Sigmoid colon (tissue), 4 donors: ENCODE measurements at regions not wholly inside any gene's neighbourhood (a gene's known extent, or its start where the extent isn't known, plus 50 kb on each side); places are given as distances from the start of the nearest gene placed in this dataset.

Source experiments
- POLR2A ChIP-seq, 2 donors: fragments of 450-650 bp; IDR thresholded peaks; one replicate each; pipeline ENCODE4 v1.6.1; 2016; ENCODE audit warnings: antibody characterized with exemption in 2 of 2, mild to moderate bottlenecking in 2 of 2, moderate library complexity in 2 of 2
- POLR2AphosphoS5 ChIP-seq, 4 donors: sonication (generic); formaldehyde crosslinking; IDR thresholded peaks; one replicate each; pipeline ENCODE4 v1.6.1; 2017; ENCODE audit warnings: antibody characterized with exemption in 4 of 4
- TF ChIP-seq, protein P1 (sequence below), 4 experiments: fragments of 450-650 bp in 3 of 4; fragments of 200-600 bp in 1 of 4; IDR thresholded peaks; one replicate each; pipeline ENCODE4 v1.5.1; 2016 to 2019; ENCODE audit warnings: antibody characterized with exemption in 4 of 4, mild to moderate bottlenecking in 3 of 4, moderate library complexity in 2 of 4

DNA sequence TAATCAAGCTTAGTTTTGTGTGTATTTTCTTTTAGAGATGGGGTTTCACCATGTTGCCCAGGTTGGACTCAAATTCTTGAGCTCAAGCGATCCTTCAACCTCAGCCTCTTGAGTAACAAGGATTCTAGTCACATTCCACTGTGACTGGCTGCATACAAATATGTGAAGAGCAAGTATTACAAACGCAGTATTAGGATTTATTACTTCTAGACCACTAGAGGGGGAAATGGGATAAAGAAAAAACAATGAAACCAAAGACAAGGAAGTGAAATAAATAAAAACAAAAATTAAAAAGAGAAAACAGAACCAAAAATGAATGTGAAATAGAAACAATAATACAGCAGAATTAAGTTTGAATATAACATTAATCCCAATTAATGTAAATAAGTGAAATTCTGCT, 308.7 kb downstream of the ANKRD30A start:
- TF ChIP-seq POLR2AphosphoS5 (IDR thresholded peaks at IDR 0.05) (no peak), POLR2A (IDR thresholded peaks at IDR 0.05) (no peak)
- TF ChIP-seq, protein P1, sequence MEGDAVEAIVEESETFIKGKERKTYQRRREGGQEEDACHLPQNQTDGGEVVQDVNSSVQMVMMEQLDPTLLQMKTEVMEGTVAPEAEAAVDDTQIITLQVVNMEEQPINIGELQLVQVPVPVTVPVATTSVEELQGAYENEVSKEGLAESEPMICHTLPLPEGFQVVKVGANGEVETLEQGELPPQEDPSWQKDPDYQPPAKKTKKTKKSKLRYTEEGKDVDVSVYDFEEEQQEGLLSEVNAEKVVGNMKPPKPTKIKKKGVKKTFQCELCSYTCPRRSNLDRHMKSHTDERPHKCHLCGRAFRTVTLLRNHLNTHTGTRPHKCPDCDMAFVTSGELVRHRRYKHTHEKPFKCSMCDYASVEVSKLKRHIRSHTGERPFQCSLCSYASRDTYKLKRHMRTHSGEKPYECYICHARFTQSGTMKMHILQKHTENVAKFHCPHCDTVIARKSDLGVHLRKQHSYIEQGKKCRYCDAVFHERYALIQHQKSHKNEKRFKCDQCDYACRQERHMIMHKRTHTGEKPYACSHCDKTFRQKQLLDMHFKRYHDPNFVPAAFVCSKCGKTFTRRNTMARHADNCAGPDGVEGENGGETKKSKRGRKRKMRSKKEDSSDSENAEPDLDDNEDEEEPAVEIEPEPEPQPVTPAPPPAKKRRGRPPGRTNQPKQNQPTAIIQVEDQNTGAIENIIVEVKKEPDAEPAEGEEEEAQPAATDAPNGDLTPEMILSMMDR (IDR thresholded peaks at IDR 0.05): no peak
